A549 (cell line): ENCODE measurements at regions not wholly inside any gene's neighbourhood (a gene's known extent, or its start where the extent isn't known, plus 50 kb on each side); places are given as distances from the start of the nearest gene placed in this dataset.

Source experiments
- BHLHE40 ChIP-seq: IDR thresholded peaks from 2 replicates; pipeline ENCODE4 v1.6.1; 2012; ENCODE audit warnings: low read depth, low read length, inconsistent platforms
- CHD2 ChIP-seq: fragments of 150-350 bp; IDR thresholded peaks from 2 replicates; pipeline ENCODE4 v1.6.1; 2014; ENCODE audit warnings: low read length; ENCODE audit not compliant: partially characterized antibody
- EHMT2 ChIP-seq: fragments of 200-600 bp; sonication (generic); IDR thresholded peaks from 2 replicates; pipeline ENCODE4 v1.6.1; 2016; ENCODE audit warnings: antibody characterized with exemption, low read depth, mild to moderate bottlenecking, moderate library complexity
- ESRRA ChIP-seq: fragments of 150-350 bp; IDR thresholded peaks from 2 replicates; pipeline ENCODE4 v1.6.1; 2014; ENCODE audit warnings: mild to moderate bottlenecking, low read length, borderline replicate concordance
- NFE2L2 ChIP-seq: fragments of 150-350 bp; conservative IDR thresholded peaks from 2 replicates; pipeline ENCODE4 v1.6.1; 2014; ENCODE audit warnings: low read length
- PHF8 ChIP-seq: fragments of 200-600 bp; sonication (generic); IDR thresholded peaks from 2 replicates; pipeline ENCODE4 v1.6.1; 2016; ENCODE audit warnings: low read depth, mild to moderate bottlenecking, antibody characterized with exemption, moderate library complexity, borderline replicate concordance
- POLR2A ChIP-seq: IDR thresholded peaks from 2 replicates; pipeline ENCODE4 v1.6.1; 2012; ENCODE audit warnings: mild to moderate bottlenecking, low read length
- POLR2AphosphoS2 ChIP-seq: conservative IDR thresholded peaks from 2 replicates; pipeline ENCODE4 v1.6.1; 2012; ENCODE audit warnings: low read length, improper control_type of control experiment, inconsistent platforms
- RFX5 ChIP-seq: fragments of 450-650 bp; IDR thresholded peaks from 2 replicates; pipeline ENCODE4 v1.7.1; 2014; ENCODE audit warnings: antibody characterized with exemption, mild to moderate bottlenecking, moderate library complexity
- SMC3 ChIP-seq: fragments of >200 bp; sonication (Bioruptor Twin); formaldehyde crosslinking; IDR thresholded peaks from 3 replicates; pipeline ENCODE4 v1.6.1; 2018; ENCODE audit warnings: inconsistent platforms
- SREBF2 ChIP-seq: fragments of 450-650 bp; IDR thresholded peaks from 2 replicates; pipeline ENCODE4 v1.6.1; 2014; ENCODE audit warnings: mild to moderate bottlenecking, moderate library complexity
- ZFP36 ChIP-seq: fragments of 450-650 bp; IDR thresholded peaks from 2 replicates; pipeline ENCODE4 v1.6.1; 2014; ENCODE audit warnings: borderline replicate concordance; ENCODE audit not compliant: partially characterized antibody
- TF ChIP-seq, protein P1 (sequence below): fragments of >200 bp; sonication (Bioruptor Twin); formaldehyde crosslinking; IDR thresholded peaks from 3 replicates; pipeline ENCODE4 v1.5.1; 2016
- TF ChIP-seq, protein P2 (sequence below): fragments of 200-600 bp; sonication (generic); IDR thresholded peaks from 2 replicates; pipeline ENCODE4 v1.6.1; 2016; ENCODE audit warnings: antibody characterized with exemption, mild to moderate bottlenecking, moderate library complexity

DNA sequence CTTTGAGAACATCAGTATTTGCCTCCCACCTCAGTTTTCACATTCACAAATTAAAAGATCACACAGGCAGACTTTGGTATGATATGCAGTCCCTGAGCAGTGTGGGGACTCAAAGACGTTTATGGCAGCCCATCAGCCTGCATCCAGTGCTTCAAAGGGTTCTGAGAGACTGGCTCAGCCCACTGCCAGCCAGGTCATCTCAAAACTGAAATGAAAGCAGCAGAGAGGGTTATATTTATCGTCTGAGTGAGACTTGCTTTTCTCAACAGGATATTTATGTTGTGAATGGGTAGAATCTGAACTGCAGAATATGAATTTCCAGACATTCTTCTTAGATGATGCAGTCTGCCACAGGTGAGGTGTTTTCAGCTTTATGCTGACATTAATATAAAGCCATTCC lies 159.8 kb downstream of the NRN1 start:
- TF ChIP-seq NFE2L2 (no peak), BHLHE40 (no peak), CHD2 (no peak), SREBF2 (no peak), ESRRA (no peak), EHMT2 (no peak), POLR2A (no peak), POLR2AphosphoS2 (no peak), RFX5 (no peak), PHF8 (no peak), ZFP36 (no peak), SMC3 (no peak)
- TF ChIP-seq, protein P1, sequence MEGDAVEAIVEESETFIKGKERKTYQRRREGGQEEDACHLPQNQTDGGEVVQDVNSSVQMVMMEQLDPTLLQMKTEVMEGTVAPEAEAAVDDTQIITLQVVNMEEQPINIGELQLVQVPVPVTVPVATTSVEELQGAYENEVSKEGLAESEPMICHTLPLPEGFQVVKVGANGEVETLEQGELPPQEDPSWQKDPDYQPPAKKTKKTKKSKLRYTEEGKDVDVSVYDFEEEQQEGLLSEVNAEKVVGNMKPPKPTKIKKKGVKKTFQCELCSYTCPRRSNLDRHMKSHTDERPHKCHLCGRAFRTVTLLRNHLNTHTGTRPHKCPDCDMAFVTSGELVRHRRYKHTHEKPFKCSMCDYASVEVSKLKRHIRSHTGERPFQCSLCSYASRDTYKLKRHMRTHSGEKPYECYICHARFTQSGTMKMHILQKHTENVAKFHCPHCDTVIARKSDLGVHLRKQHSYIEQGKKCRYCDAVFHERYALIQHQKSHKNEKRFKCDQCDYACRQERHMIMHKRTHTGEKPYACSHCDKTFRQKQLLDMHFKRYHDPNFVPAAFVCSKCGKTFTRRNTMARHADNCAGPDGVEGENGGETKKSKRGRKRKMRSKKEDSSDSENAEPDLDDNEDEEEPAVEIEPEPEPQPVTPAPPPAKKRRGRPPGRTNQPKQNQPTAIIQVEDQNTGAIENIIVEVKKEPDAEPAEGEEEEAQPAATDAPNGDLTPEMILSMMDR = no peak
- TF ChIP-seq, protein P2, sequence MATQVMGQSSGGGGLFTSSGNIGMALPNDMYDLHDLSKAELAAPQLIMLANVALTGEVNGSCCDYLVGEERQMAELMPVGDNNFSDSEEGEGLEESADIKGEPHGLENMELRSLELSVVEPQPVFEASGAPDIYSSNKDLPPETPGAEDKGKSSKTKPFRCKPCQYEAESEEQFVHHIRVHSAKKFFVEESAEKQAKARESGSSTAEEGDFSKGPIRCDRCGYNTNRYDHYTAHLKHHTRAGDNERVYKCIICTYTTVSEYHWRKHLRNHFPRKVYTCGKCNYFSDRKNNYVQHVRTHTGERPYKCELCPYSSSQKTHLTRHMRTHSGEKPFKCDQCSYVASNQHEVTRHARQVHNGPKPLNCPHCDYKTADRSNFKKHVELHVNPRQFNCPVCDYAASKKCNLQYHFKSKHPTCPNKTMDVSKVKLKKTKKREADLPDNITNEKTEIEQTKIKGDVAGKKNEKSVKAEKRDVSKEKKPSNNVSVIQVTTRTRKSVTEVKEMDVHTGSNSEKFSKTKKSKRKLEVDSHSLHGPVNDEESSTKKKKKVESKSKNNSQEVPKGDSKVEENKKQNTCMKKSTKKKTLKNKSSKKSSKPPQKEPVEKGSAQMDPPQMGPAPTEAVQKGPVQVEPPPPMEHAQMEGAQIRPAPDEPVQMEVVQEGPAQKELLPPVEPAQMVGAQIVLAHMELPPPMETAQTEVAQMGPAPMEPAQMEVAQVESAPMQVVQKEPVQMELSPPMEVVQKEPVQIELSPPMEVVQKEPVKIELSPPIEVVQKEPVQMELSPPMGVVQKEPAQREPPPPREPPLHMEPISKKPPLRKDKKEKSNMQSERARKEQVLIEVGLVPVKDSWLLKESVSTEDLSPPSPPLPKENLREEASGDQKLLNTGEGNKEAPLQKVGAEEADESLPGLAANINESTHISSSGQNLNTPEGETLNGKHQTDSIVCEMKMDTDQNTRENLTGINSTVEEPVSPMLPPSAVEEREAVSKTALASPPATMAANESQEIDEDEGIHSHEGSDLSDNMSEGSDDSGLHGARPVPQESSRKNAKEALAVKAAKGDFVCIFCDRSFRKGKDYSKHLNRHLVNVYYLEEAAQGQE = no peak
